HG03354 (cell line): ENCODE measurements at regions not wholly inside any gene's neighbourhood (a gene's known extent, or its start where the extent isn't known, plus 50 kb on each side); places are given as distances from the start of the nearest gene placed in this dataset.
"Not testable (repeated sequence)": the region's sequence is repeated elsewhere in the genome, so short reads cannot be mapped to it uniquely, and the experiment has no call there.

Source experiments
- ATAC-seq: cut with Tn5 transposase; IDR thresholded peaks from one replicate; pipeline ENCODE4 v1.9.1; 2021; ENCODE audit warnings: mild to moderate bottlenecking; ENCODE audit not compliant: unreplicated experiment, poor library complexity, severe bottlenecking

GRCh38 chr13:106083620-106084350, 451.7 kb downstream of the EFNB2 start:
- no peak for ATAC-seq

- ATAC-seq = not testable (repeated sequence)
Observed at GRCh38 chr13:106081221-106081620, 454.2 kb downstream of the EFNB2 start.

DNA sequence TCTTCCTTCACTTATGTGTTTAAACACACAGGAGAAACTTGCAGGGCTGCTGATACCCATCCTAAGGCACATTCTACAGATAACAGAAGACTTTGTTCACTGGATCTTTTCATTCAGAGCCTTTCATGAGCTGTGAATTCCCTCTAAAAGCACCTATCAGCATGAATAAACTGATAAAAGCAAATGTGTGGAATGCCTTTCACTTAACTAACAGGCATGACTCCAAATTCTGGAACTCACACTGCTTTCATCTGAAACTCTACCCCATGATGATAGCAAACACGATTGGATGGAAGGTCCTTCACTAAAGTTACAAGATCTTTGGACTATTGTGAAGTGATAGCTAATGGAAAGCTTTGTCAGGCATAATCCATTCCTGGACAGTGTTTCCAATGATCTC, 457.3 kb downstream of the EFNB2 start:
- no peak for ATAC-seq

DNA sequence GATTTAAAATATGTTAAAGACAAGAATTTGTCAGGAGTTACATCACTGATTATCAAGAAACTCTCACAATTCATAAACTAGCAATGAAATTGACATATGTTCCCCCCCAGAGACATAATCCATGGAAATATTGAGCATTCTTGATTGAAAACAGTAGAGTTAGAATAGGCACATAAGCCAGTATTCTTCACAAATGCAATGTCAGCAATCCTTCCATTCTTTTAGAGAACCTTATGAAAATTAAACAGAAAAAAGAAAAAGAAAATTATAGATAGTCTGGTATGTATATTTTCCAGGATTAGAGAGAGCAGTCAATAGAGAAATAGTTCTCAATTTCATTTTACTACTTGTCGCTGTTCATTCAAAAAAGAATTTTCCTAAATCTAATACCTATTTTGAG, 458.4 kb downstream of the EFNB2 start:
- ATAC-seq = no peak

- ATAC-seq = no peak
Observed at GRCh38 chr13:106072014-106072413, 463.4 kb downstream of the EFNB2 start.

- no peak for ATAC-seq
Observed at GRCh38 chr13:106063591-106064313, 471.7 kb downstream of the EFNB2 start.

- no peak for ATAC-seq
Observed at GRCh38 chr13:106061781-106062180, 473.7 kb downstream of the EFNB2 start.

- ATAC-seq = no peak
Observed at GRCh38 chr13:106056851-106057250, 478.6 kb downstream of the EFNB2 start.

GRCh38 chr13:106052200-106052767, 483.2 kb downstream of the EFNB2 start:
- no peak for ATAC-seq

DNA sequence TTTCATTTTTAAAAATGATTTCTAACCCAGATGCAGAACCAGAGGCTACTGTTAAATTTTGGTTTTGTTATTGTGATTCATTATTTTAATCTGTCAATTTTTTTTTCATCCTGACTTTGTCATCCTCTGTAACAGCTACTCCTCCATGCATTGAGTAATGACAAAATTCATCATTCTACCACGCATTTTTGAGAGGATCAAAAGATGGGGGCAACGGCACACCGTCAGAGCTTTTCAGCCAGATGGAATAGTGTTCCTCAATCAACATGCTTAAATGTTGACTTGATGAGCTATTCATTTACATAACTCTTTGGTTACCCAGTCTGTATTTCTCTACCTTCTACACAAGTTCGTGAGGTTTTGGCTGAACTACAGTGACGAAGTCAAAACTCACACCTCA, 486.3 kb downstream of the EFNB2 start:
- no peak for ATAC-seq

DNA sequence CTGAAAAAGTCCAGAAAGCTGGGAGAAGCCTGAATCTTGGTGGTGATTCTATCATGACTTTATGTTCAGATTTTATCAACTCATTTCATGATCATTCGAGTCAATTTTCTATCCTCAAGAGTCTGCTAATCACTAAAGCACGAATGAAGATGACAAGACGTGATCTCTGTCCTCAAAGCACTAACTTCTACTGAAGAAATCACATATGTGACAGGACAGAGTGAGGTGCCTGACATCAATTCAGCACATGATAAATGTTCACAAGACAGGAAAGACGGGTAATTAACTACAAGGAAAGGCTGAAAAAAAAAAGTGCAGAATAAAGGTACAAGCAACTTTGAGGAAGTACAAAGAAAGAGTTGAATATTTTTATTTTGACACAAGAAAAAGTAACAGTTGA, 487.1 kb downstream of the EFNB2 start:
- no peak for ATAC-seq

GRCh38 chr13:106047859-106048258, 487.6 kb downstream of the EFNB2 start:
- no peak for ATAC-seq

DNA sequence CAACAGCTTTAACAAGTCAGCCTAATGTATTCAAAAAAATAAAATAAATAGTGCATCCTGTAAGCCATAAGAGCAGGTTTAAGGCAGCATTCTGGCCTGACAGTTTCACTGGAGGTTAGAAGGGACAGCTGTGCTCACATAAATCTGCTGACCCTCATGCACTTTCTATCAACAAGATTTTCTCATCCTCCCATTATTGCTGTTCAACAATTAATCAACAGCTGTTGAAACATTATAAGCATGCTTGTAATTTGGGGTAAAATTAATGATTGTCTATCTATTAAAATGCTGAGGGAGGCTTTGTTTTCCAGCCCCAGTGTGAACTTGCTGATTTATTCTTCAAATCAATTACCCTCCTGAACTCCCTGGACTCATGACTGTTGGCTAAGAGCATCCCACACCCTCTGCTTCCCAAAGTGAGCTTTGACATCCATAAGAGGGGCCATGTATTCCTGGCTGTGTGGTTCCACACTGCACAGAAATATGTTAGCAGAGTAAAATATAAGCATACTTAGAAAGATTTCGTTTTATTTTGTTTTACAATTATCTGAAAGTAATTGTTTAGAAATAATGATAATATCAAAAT, 492.4 kb downstream of the EFNB2 start:
- ATAC-seq = no peak

GRCh38 chr13:106041445-106041844, 494.0 kb downstream of the EFNB2 start:
- ATAC-seq = no peak

GRCh38 chr13:106038752-106039151, 496.7 kb downstream of the EFNB2 start:
- no peak for ATAC-seq

DNA sequence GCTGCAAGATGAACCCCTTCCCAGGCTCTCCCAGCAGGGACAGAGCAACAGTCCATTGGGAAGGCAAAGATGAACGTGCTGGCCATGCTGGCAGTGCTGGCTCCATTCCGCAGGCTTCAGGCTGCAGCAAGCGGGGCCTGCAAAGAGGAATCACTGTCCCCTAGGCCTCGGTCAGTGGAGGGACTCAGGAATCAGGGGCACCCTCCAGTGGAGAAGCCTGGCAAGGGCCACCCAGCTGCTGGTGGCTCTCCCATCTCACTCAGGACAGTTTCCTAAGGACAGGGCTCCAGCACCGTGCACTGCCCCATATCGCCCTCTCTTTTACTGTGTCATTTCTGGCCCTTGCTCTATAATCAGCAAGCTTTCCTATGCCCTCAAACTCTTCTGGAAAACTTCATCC, 498.6 kb downstream of the EFNB2 start:
- ATAC-seq = no peak

GRCh38 chr13:106034201-106034600, 501.3 kb downstream of the EFNB2 start:
- no peak for ATAC-seq

GRCh38 chr13:106033659-106034058, 501.8 kb downstream of the EFNB2 start:
- no peak for ATAC-seq

GRCh38 chr13:106032441-106032840, 503.0 kb downstream of the EFNB2 start:
- ATAC-seq = no peak

DNA sequence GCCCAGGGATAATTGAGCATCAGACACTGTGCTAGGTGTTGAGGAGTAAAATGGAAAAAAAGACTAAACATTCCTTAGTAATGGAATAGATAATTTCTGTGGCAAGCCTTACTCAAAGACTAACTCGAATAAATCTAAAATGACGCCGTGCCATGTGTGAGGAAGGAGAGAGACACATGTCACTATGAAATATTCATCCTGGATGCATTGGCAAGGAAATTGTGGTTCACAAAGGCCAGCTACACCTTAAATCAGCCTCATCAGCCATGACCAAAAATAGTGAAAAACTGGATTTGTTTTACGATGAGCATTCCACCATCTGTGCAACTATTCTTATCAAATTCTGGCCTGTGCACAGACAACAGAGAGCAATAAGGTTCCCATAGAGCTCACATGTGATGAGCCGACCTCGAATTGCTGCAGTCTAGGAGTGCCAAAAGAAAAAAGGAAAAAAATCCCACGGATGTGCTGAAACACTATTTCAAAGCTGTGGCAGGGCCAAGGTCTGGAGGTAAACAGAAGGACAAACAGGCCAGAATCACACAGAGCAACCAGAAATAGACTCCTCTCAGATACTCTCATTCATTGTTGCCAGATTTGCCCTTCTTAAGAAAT, 505.7 kb downstream of the EFNB2 start:
- no peak for ATAC-seq
